Activated T-helper 1 cell treated with anti-CD3 and anti-CD28 coated beads, Interleukin-12 subunit alpha, Interleukin-12 subunit beta, Interleukin-2, Interleukin-4 antibody, amounts not matched to agents 30 ng/mL and 10 ng/mL and 1 ng/mL, durations not matched to agents 14 hours and 24 hours and 36 hours (primary cell): ENCODE measurements at regions not wholly inside any gene's neighbourhood (a gene's known extent, or its start where the extent isn't known, plus 50 kb on each side); places are given as distances from the start of the nearest gene placed in this dataset.

ENCODE experiments used
- DNase-seq: peaks from one replicate; pipeline ENCODE4 v3.0.0; 2021; ENCODE audit warnings: low spot score
- H3K27ac Mint-ChIP-seq: one replicate; pipeline ENCODE4 v1.8.0; 2021; ENCODE audit warnings: mild to moderate bottlenecking, mixed read lengths
- H3K27me3 Mint-ChIP-seq: one replicate; pipeline ENCODE4 v1.8.0; 2022; ENCODE audit warnings: mild to moderate bottlenecking, moderate library complexity, mixed read lengths; ENCODE audit not compliant: insufficient read depth
- H3K36me3 Mint-ChIP-seq: one replicate; pipeline ENCODE4 v1.8.0; 2021; ENCODE audit warnings: low read depth, mixed read lengths
- H3K4me1 Mint-ChIP-seq: one replicate; pipeline ENCODE4 v1.8.0; 2021; ENCODE audit warnings: low read depth, mixed read lengths
- H3K4me3 Mint-ChIP-seq: one replicate; pipeline ENCODE4 v1.8.0; 2021; ENCODE audit warnings: mild to moderate bottlenecking, moderate library complexity, mixed read lengths
- H3K9me3 Mint-ChIP-seq: one replicate; pipeline ENCODE4 v1.8.0; 2021; ENCODE audit warnings: mixed read lengths
- intact Hi-C: fragments of 100-400 bp; cut with micrococcal nuclease; formaldehyde crosslinking; loops from one replicate; pipeline ENCODE4 v1.15.1; 2024

DNA sequence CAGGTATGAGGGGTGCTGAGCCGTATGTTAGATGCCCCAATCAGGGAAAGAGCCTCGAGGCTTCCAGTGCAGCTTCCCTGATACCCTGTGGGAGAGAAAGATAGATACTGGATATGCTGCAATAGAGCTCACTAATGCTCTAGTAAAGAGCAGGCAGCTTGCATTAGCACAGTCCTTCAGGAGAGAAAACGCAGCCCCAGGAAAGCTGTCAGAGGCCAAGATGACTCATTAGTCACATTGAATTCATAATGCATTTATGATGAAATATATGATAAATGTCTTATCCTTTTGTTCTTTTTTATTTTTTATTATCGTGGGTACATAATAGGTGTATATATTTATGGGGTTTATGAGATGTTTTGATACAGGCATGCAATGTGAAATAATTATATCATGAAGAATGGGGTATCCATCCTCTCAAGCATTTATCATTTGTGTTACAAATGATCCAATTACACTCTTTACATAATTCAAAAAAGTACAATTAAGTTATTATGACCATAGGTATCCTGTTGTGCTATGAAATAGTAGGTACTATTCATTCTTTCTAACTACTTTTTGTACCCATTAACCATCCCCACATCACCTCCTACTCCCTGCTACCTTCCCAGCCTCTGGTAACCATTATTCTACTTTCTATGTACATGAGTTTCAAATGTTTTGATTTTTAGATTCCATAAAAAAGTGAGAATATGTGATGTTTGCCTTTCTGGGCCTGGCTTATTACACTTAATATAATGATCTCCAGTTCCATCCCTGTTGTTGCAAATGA lies 94.5 kb upstream of the TOP3B start:
- intact Hi-C loops, result no loop called here
- Mint-ChIP-seq H3K36me3 (no peaks in the 10 kb centered on the region), H3K27me3 (peaks cover 17% of the 10 kb centered on the region), H3K9me3 (no peaks in the 10 kb centered on the region), H3K27ac (no peak overlapping the region), H3K4me3 (no peak overlapping the region), H3K4me1 (no peaks in the 10 kb centered on the region)
- no peak for DNase-seq

DNA sequence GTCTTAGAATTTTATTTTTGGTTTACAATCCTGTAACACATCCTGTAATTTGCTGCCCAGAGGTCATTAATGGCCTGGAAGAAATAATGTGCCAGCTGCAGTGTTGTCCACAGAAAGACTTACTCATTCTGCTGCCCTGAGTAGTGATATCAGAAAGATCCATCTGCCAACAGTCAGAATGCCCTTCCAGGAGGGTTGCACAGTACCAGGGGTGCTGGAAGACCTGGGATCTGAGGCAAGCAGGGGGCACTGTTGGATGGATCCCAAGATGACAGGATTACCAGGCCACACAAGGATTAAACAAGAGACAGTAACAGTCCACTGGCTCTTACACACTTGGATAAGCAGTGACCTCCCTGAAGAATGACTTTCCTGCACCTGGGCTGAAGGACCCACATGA lies 93.8 kb upstream of the TOP3B start:
- intact Hi-C loops, result no loop called here
- no peak for DNase-seq
- peaks cover 10% of the 10 kb centered on the region for H3K27me3 Mint-ChIP-seq
- no peak overlapping the region for H3K4me3 Mint-ChIP-seq
- no peaks in the 10 kb centered on the region for H3K4me1 Mint-ChIP-seq
- no peaks in the 10 kb centered on the region for H3K36me3 Mint-ChIP-seq
- H3K9me3 Mint-ChIP-seq, result no peaks in the 10 kb centered on the region
- no peak overlapping the region for H3K27ac Mint-ChIP-seq

DNA sequence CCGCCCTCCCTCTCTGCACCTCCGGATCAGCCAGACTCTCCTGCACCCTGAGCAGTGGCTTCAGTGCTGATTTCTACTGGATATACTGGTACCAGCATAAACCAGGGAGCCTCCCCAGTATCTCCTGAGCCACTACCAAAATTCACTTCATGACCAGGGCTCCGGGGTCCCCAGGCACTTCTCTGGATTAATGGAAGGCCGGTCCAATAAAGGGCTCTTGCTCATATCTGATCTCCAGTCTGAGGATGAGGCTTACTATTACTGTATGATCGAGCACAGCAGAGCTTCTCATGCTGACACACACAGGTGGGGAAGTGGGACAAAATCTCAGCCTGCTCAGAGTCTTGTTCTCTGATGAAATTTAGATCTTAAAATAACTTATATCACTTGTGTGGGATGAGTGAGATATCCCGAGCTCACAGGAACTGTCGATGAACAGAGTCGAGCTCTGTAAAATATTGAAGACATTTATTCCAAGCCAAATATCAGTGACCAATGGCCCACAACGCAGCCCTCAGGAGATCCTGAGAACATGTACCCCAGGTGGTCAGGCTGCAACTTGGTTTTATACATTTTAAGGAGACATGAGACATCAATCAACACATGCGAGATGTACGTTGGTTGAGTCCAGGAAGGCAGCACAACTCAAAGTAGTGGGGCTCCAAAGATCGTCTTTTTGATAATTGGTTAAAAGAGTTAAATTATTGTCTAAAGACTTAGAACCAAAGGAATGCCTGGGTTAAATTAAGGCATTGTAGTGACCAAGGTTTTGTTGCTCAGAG lies 93.0 kb upstream of the TOP3B start:
- Mint-ChIP-seq H3K4me1 (no peaks in the 10 kb centered on the region), H3K9me3 (no peaks in the 10 kb centered on the region), H3K4me3 (no peak overlapping the region), H3K36me3 (no peaks in the 10 kb centered on the region), H3K27me3 (peaks cover 14% of the 10 kb centered on the region), H3K27ac (no peak overlapping the region)
- no peak for DNase-seq
- intact Hi-C loops, result no loop called here

DNA sequence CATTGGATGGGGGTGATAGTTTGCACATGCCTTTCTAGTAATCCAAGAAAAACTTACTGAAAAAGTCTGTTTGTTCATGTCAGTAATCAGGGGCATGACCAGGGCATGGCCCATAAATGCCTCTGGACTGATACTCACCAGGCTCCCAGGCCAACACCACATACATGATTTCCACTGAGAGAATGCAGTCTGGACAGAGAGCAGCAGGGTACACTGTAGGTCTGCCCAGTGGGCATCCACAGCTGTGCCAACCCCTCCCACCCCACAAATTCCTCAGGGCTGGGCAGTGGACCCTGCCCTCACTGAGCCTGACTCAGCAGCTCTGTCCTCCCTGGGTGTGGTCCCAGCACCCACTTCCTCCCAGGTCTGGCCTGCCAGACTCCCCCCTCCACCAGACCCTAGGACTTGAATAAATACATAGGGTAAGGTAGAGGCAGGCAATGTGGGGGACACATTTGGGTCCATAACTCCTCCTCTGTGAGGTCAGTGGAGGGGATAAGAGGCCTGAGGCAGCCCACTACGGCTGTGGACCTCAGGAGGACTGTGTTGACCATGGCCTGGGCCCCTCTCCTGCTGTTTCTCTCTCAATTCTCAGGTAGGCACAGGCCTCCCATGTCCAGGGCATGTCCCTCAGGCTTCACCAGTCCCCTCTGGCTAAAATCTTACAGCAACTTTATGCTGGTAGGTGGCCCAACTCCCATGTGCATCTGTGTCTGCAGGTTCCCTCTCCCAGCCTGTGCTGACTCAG lies 92.2 kb upstream of the TOP3B start:
- no peak overlapping the region for H3K27ac Mint-ChIP-seq
- DNase-seq, result no peak
- H3K36me3 Mint-ChIP-seq, result no peaks in the 10 kb centered on the region
- no peaks in the 10 kb centered on the region for H3K9me3 Mint-ChIP-seq
- intact Hi-C loops, result no loop called here
- no peak overlapping the region for H3K4me3 Mint-ChIP-seq
- no peaks in the 10 kb centered on the region for H3K4me1 Mint-ChIP-seq
- H3K27me3 Mint-ChIP-seq, result peaks cover 14% of the 10 kb centered on the region

DNA sequence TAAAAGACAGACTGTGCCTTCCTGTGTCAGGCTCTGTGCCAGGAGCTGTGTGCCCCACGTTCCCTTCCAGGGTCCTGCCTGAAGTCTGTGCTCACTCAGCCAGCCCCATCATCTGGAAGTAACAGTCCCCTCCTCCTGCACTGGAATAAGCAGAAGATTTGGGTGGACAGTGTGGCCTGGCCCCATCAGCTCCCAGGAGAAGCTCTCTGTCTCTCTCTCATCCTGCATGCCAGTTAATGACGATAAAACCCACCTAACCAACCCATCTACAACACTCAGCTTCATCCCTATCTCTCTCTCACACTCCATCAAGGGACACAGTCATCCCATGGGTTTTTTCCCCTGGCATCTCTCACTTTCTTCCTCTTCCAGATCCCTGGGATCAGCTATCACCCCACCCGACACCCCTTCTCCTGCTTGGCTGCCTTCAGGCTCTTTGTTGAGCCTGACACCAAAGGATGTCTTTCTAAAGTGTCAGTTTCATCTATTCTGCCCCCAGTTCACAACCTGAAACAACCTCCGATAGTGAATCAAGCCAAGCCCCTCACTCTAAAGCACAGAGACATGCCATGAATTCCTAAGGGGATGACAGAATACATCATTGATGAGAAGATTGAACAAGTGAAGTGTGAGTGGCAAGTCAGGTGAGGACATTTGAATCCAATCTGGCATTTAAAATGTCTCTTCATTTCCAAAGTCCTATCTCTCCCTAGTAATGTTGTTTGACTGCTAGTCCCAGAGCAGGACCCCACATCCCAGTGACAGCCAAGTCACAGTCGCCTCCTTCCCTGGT lies 91.4 kb upstream of the TOP3B start:
- H3K9me3 Mint-ChIP-seq, result no peaks in the 10 kb centered on the region
- DNase-seq, result no peak
- H3K27me3 Mint-ChIP-seq, result peaks cover 16% of the 10 kb centered on the region
- no peaks in the 10 kb centered on the region for H3K36me3 Mint-ChIP-seq
- intact Hi-C loops, result no loop called here
- no peak overlapping the region for H3K27ac Mint-ChIP-seq
- H3K4me1 Mint-ChIP-seq, result no peaks in the 10 kb centered on the region
- H3K4me3 Mint-ChIP-seq, result no peak overlapping the region

DNA sequence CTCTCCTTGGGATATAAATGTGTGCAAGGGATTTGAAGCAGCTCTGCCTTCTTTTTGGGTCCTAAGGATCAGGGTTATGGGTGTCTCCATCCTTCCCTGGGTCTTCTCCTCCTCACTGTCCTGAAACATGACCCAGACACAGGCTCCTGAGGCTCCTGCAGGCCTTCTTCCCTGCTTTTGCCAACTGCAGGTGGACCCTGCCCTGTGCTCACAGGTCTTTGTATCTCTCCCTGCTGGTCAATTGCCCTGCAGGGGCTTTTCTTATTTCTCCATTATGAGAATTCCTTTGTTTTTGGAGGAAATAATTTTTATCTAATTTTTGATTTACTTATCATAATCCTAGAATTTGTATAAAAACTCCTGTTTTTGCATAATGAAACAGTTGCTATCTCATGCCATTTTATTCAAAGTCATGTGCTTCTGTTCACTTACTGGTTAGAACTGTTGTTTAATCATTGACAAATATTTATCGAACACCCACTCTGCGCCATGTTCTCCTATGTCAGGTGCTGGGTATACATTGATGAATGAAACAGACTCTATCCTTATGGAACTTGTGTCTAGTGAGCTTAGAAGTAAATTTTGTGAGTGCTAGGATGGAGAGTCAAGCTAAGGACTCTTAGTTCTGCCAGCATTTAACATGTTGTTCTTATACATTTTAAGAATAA lies 89.7 kb upstream of the TOP3B start:
- H3K27ac Mint-ChIP-seq, result no peak overlapping the region
- H3K36me3 Mint-ChIP-seq, result no peaks in the 10 kb centered on the region
- no peaks in the 10 kb centered on the region for H3K4me1 Mint-ChIP-seq
- no peaks in the 10 kb centered on the region for H3K9me3 Mint-ChIP-seq
- no peak for DNase-seq
- intact Hi-C loops, result no loop called here
- H3K27me3 Mint-ChIP-seq, result peaks cover 12% of the 10 kb centered on the region
- H3K4me3 Mint-ChIP-seq, result no peak overlapping the region

DNA sequence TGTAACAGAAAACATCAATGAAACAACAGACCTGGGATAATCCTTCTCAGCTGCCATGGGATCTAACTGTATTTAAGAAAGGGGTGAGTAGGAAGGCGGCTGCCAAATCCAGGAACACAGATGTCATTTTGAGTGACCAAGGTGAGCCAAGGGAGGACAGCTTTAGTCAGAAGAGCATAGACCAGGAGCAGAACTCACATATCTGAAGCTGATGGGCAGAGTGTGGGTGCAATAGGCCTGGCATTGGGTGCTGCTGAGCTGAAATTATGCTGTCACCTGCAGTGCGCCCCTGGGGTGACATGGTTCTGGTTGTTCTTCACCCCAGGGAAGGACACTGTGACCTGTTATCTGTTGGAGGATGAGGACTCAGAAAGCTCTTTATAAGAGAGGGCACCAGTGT lies 88.9 kb upstream of the TOP3B start:
- H3K27ac Mint-ChIP-seq, result no peak overlapping the region
- intact Hi-C loops, result no loop called here
- DNase-seq, result no peak
- peaks cover 12% of the 10 kb centered on the region for H3K27me3 Mint-ChIP-seq
- no peaks in the 10 kb centered on the region for H3K36me3 Mint-ChIP-seq
- H3K9me3 Mint-ChIP-seq, result no peaks in the 10 kb centered on the region
- no peak overlapping the region for H3K4me3 Mint-ChIP-seq
- H3K4me1 Mint-ChIP-seq, result no peaks in the 10 kb centered on the region

DNA sequence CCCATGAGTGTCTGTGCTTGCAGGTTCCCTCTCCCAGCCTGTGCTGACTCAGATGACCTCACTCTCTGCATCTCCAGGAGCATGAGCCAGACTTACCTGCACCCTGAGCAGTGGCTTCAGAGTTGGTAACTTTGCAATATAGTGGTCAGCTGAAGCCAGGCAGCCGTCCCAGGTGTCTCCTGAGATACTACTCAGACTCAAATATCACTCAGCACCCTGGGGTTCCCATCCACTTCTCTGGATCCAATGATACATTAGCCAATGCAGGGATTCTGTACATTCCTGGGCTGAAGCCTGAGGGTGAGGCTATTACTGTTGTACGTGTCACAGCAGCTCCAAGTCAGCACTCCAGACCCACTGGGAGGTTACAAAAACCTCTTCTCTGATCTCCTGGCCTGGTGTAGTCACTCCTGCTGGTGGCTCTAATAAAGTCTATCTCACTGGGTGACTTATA lies 87.8 kb upstream of the TOP3B start:
- Mint-ChIP-seq H3K4me1 (no peaks in the 10 kb centered on the region), H3K9me3 (no peaks in the 10 kb centered on the region), H3K36me3 (no peaks in the 10 kb centered on the region), H3K4me3 (no peak overlapping the region), H3K27me3 (peaks cover 10% of the 10 kb centered on the region), H3K27ac (no peak overlapping the region)
- intact Hi-C loops, result no loop called here
- DNase-seq, result no peak

DNA sequence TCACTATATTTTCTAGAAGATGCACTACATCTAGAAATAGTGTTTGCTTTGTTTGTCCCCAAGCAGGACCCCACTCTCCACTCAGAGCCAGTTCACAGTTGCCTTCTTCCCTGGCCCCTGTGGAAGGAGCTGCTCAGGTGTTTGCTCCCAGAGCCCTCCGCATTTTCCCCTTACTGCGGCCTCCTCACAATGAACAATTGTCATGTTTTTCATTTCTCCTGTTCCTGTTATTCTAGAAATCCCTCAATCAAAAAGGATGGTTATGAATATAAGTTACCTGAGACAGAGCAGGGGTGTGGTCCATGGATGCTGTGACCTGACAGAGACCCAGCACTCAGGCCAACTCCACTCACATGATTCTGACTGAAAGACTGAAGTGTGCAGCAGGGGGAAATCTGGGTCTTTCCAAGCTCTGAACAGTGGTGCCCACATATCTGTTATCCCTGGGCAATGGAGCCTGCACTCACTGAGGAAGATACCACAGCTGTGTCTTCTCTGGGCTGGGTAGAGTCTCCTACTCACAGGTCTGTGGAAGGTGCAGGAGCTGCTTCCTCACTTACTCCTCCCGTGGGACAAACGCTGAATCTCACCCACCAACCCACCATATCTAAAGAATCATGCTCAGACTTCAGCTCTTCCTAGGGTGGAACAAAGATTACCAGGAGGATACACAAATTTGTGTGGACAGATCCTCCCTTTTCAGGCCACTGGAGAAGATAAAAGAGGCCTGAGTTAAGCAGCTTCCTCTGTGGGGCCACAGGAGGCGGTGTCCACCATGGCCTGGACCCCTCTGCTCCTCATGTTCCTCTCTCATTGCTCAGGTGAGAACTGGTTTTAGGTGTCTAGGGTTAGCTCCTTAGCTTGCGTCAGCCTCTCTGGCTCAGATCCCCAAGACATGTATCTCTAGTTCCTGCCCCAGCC lies 87.1 kb upstream of the TOP3B start:
- Mint-ChIP-seq H3K36me3 (no peaks in the 10 kb centered on the region), H3K4me3 (no peak overlapping the region), H3K9me3 (no peaks in the 10 kb centered on the region), H3K27ac (no peak overlapping the region), H3K27me3 (peaks cover 10% of the 10 kb centered on the region), H3K4me1 (no peaks in the 10 kb centered on the region)
- intact Hi-C loops, result no loop called here
- DNase-seq, result no peak

DNA sequence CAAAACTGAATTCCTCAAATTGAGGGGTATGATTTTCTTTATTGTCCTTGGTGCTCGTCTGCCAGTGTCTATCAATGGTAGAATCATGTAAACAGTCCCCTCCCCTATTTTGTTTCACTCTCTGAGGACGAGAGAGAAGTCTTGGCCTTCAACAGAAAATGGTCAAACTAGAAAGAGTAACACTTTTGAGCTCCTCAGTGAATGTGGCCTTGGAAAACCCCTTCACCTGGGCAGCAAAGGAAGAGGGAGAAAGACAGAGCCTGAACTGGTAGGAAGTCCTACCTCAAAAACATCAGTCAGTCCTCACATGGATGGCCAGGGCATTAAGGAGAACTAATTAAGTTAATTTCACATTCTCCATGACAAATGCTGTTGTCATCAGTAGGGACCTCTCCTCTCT lies 86.1 kb upstream of the TOP3B start:
- Mint-ChIP-seq H3K27me3 (peaks cover 12% of the 10 kb centered on the region), H3K27ac (no peak overlapping the region), H3K36me3 (no peaks in the 10 kb centered on the region), H3K4me1 (no peaks in the 10 kb centered on the region), H3K9me3 (no peaks in the 10 kb centered on the region), H3K4me3 (no peak overlapping the region)
- no peak for DNase-seq
- intact Hi-C loops, result no loop called here

DNA sequence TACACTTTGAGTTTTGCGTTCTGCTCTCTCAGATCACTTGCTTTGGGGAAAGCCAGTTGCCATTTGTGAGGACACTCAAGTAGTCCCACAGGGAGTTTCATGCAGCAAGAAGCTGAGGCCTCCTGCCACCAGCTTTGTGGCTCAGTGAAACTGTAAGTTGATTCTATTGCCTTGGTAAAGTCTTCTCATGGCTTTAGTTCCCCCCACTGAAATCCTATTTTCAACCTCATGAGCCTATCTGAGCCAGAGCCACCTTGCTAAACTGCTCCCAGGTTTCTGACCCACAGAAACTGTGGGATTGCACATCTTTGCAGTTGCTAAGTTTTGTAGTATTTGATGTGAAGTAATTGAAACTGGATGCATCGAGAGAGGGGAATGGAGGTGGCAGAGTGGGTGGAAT lies 85.4 kb upstream of the TOP3B start:
- no peak for DNase-seq
- intact Hi-C loops, result no loop called here
- Mint-ChIP-seq H3K36me3 (no peaks in the 10 kb centered on the region), H3K27me3 (peaks cover 12% of the 10 kb centered on the region), H3K27ac (no peak overlapping the region), H3K4me1 (no peaks in the 10 kb centered on the region), H3K9me3 (no peaks in the 10 kb centered on the region), H3K4me3 (no peak overlapping the region)
